OCI-M2 (cell line): ENCODE measurements at regions not wholly inside any gene's neighbourhood (a gene's known extent, or its start where the extent isn't known, plus 50 kb on each side); places are given as distances from the start of the nearest gene placed in this dataset.
"Not testable (repeated sequence)": the region's sequence is repeated elsewhere in the genome, so short reads cannot be mapped to it uniquely, and the experiment has no call there.

Source experiments
- DNase-seq: peaks from one replicate; lab custom pipeline; 2025; ENCODE audit not compliant: unreplicated experiment; lab: John Stamatoyannopoulos, UW

DNA sequence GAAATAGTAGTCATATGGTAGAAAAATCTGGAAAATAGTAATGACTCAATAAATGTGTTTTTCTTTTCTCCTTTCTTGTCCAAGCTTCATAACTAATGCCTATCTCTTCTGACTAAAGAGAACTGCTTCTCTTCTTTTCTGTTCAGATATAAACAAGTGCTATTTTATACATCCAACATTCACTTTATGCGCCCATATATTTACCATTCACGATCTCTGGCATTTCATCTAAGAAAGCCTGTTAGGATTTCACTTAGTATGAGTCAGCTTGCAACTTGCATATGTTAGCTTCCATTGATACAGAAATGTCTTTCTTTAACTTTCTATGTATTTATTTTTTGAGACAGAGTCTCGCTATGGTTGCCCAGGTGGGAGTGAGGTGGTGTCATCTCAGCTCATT is 224.9 kb downstream of the VAPA start:
- DNase-seq, result no peak

DNA sequence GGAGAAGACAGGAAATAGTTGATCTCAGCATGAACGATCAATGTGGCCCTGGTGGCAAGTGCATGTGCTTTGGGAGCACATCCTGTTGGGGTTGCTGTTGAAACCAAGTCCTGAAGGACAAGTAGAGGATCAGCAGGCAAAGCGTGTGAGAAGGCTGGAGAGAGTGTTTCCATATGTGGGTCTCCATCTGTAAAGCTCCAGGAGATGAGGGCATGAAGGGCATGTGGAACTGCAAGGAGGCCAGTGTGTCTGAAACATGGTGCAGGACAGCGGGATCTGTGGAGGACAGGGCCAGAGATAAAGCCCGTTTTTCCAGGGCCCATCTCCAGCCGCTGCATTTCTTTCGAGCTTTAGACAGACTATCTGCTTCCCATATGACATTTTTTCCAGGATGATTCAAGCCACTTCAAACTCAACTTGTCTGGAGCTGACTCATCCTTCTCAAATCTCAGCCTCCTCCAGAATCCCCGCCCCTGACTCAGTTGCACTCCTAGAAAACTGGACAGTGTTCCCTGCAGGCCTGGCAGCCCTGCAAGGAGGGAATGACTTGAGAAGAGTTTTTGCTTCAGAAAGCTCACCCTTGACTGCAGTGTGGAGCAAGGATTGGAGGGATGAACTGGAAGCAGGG is 226.1 kb downstream of the VAPA start:
- no peak for DNase-seq

DNA sequence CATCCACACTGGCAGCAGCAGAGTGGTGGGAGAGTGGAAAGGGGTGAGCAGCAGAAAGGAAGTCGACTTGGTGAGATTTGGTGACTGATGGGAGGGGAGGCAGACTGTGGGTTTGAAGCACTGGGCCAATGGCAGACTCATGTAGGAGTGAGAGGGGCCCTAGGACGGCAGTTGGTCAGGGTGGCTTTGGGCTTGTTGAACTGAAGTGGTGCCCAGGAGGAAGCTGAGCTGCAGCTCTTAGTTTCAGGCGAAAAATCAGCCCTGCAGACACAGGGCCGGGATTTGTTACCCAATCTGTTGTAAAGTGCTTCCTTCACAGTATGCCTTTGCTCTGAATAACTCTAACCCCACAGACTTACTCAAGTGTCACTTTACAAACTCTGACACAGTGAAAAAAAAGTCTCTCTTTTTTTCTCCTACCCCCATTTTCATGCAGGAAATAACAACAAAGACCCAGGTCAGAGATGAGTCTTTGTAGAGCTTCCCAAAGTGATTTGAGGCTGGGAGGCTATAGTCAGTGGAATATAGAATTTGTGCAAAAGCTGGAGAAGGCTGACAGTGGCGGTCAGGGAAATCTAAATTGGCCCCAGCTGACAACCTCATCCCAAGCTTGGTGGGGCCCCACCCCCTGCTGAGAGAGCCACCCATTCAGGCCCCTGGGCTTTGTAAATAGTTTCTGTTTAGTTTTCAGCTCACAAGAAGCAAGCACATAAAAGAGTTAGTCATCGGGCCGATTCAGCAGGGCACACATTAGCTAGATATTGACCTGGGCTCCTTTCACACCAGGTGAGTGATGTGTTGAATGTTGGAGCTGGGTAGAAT is 226.9 kb downstream of the VAPA start:
- DNase-seq, result no peak

DNA sequence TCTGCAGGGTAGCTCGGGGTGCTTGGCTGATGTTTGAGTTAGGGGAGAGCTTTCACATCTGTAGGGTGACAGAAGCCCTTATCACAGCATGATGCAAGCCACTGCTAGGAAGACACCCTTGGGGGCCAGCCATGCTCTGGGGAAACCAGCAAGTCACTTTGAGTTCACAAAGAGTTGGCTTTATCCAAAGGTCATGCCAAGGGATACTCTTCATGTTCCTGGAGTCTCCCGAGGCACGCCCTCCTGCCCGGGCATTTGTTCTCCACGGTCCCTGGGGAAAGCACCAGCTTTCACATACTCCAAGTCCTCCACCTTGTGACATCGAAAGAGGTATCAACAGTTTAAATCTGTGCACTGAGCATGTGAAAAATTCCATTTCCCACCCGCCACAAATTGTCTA is 227.7 kb downstream of the VAPA start:
- DNase-seq, result no peak

DNA sequence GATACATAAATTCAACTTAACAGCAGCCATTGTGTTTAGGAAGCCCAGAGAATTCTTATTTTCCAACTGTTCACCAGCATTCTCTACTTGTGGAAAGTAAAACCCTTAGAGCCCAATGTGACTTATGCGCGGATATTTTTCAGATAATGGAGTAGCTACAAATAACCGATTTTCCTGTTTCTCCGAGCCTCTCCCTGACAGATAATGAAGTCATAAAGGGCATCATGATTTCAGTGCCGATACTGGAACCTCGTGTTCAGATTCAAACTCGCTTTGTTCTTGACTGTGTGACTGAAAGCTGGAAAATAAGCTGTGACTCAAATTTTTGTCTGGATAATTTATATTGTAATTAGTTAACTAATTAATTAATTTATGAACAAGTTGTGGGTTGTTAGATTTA is 228.2 kb downstream of the VAPA start:
- no peak for DNase-seq

DNA sequence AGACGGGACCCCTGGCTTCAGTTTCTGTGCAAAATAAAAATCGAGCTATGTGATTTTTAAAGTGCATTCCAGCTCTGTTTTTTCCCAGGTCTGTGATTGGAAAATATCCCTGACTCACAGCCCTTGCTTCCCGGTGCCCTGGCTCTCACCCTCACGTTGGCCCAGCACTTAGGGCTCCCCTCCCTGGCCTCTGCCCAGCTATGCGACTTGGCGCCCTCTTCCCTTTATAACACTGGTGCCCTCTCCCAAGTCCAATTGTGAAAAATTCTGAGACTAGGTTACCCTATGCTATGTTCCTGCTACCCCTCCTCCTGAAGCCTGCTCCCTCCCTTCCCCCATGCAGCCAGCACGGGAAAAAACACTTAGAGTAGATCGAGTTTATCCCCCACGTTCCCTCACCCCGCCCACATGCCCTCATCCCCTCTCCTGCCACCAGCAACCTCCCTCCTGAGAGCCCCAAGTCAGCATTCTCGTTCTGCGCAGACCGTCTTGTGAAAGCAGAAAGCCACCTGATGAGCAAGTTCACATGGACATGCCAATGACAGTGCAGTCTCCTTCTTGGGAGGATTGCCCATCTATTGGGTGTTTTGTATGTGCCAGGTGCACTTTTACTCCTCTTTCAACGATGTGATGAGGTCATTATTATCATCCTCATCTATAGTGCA is 228.8 kb downstream of the VAPA start:
- DNase-seq, result no peak

DNA sequence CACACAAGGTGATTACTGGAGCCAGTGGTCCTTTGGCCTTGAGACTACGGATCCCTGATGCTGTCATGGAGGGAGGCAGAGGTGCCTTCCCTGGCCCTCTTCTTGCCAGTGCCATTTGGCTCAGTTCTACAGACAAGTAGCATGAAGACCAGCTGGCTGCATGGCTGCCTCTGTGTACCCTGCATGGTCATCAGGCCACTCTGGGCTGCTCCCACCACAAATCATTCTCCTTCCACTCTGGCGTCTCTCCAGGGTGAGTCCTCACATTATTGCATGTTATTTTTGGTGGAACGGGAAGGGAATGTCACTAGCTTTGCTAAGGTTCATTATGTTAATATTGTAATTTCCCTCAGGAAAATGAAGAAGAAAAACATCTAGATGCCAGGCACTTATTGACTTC is 229.8 kb downstream of the VAPA start:
- no peak for DNase-seq

DNA sequence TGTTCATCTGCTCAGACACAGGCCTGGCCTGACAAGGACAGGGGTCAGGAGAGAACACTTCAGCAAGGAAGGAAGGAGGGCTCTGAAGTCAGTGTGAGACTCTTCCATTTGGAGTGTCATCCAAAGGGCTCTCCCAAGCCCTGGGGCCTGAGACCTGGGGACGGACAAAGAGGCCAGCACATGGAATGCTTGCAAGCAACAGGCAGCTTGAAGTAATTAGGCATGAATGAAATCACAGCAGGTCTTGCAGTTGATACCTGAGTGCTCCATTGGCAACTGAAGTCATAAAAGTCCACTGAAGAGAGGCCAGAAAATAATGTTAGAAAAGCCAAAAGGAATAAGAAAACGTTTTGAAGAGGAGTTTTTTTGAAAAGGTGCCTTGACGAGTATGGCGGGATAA is 231.7 kb downstream of the VAPA start:
- no peak for DNase-seq

DNA sequence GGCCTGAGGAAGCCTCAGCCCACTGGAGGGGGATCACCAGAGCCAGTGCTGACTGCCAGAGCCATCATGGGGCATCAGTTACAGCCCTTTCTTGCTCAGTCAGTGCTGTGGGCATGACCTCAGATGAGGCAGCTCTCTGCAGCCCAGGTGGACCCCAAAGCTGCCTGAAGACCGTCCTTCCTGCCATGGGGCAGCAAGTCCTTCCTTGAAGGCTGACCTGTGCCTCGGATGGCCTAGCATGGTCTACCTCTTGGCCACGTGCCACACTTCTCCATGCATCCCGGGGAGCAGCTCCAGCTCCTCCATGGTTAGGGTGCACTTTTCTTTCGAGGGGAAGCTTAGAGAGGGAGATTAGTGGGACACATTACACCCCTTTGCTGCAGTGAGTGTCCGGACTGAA is 233.4 kb downstream of the VAPA start:
- no peak for DNase-seq

DNA sequence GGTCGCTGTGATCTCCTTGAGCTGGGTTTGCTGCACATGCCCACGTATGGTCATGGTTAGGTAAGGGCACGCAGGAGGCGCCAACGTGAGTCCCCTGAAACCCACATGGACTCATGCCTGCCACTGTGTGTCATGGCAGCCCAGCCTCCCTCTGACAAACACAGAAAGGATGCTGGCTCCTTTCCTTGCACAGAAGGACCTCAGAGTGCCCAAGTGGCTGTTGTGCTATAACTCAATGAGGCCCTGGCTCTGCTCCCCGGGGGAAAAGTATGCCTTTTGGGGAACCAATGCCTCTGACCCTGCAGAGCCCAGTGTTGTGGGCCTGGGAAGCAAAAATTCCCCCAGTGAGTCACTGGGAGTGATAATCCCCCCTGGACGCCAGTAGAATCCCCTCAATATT is 233.9 kb downstream of the VAPA start:
- DNase-seq, result no peak

DNA sequence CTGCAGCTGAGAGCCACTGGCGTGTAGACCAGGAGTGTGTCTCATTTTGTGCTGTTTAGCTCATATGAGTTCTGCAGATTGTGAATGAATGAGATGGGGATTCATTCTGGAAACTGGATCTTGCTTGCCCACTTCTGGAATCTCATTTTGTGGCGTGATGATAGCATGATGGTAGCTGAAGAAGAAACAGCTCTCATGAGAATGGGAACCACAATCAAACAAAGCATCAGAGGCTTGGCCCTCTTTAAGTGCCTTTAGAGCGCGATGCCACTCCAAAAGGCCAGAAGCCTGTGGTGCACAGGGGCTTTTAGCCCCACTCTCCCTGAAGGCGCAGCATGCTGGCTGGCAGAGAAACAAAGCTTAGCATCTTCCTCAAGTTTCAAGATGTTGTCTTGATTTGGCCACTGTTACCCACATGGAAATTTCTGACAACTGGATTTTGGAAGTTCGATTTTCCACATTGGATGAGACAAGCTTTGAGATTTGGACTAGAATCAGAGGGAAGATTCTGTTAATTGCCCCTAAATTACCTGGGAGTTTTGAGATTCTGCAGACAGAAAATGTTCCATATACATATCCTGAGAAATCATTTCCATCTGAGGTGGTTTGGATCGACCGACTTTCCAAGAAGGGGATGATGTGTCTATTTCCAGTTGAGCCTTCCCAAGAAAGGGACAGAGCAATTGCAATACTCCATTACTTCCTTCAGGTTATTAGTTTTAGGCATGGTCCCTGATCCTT is 234.5 kb downstream of the VAPA start:
- DNase-seq, result no peak

DNA sequence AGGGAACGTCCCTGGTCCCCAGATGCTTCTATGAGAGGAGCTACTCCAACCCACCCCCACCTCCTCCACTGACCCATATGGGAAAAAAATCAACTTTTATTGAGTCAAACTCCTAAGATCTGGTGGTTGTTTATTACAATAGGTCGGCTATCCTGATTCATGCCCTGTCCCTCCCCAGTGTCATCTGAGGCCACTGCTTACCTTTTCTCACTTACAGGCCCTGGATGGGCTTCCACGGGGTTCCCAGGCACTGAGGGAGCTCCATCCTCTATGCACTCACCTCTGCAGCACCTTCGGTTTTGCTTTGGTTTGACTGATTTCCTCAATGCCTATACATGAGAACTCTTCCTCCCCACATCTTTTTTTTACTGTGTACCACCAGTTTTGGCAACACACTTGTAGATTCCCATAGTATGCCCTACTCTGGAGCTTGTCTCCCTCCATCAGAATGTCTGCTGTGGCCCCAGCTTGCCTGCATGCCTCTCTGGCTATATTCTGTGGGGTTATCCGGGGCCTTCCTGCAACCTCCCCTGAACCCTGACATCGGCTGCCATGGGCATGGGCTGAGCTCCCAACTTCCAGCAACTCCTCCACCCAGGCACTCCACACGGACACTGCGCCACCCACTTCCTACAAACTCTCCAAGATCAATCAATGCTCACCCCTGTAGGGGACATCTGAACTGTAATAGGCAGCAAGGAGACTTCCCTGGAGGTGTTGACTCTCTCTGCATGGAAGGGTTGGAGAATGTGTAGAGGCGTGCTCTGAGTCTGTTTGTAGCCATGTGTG is 236.1 kb downstream of the VAPA start:
- DNase-seq, result no peak

DNA sequence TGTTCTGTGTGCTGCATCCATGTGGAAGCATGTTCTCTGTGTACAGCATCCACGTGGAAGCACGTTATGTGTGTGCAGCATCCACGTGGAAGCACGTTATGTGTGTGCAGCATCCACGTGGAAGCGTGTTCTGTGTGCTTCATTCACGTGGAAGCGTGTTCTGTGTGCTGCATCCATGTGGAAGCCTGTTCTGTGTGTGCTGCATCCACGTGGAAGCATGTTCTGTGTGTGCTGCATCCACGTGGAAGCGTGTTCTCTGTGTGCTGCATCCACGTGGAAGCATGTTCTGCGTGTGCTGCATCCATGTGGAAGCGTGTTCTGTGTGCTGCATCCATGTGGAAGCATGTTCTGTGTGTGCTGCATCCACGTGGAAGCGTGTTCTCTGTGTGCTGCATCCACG is 236.8 kb downstream of the VAPA start:
- DNase-seq, result not testable (repeated sequence)

DNA sequence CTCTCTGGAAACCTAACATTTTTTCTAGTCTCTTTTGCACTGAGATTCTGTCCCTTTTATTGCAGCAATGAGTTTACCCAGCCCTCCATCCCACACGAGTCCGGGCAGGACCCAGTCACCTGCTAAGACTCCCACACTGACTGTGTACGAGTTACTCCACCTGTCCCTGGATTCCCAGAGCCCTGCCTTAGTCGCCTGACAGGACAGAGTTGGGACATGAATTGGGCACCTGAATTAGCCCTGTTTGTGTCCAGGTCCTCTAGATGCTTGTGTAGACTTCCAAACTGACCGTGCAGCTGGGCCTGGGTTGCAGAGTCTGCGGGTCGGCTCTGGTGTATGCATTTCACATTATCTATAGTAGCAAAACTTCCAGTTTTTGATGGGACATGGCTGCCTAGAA is 238.7 kb downstream of the VAPA start:
- no peak for DNase-seq

DNA sequence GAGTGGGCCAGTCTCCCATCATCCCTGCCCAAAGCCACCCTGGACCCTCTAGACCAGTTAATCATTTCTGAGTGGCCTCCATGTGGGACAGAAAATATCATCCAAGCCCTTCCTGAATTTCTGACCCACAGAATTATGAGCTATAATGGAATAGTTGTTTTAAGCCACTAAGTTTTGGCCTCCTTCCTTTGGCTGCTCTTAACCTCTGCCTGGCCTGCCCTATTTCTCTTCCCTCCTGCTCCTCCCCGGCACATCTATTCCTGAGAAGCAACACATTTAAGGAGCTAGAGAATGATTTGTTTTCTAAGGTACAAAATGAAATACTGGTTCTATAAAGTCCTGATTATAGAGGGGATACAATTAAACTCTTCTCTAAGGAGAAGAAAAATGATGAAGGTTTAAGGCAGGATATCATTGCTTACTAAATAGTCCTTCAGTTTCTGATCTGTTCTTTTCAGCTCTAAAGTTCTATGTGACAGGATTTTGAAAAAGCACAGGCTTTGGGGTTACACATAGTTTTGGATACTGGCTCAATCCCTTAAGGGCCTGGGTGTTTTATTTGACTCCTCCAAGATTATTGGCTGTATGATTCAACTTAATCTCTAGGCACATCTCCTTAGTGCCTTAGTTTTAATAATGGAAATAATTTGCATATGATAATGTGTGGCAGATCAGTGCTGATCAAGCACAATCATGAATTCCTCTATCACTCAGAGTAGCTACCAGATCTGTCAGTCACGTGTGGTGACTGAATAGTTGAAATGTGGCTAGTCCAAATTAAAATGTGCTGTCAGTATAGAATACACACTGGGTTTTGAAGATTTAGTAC is 240.3 kb downstream of the VAPA start:
- no peak for DNase-seq

DNA sequence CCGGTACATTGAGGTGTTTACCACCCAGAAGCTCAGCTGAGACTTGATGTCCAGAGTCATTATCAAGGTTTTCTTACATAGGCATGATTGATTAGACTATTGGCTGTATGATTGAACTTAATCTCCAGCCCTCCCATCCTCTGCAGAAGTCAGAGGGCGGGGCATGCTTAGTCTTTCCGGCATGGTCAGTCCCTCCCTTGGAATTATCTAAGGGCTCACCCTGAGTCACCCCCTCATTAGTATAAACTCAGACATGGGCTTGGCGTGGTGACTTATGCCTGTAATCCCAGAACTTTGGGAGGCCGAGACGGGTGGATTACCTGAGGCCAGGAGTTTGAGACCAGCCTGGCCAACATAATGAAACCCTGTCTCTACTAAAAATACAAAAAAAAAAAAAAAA is 243.9 kb downstream of the VAPA start:
- no peak for DNase-seq

DNA sequence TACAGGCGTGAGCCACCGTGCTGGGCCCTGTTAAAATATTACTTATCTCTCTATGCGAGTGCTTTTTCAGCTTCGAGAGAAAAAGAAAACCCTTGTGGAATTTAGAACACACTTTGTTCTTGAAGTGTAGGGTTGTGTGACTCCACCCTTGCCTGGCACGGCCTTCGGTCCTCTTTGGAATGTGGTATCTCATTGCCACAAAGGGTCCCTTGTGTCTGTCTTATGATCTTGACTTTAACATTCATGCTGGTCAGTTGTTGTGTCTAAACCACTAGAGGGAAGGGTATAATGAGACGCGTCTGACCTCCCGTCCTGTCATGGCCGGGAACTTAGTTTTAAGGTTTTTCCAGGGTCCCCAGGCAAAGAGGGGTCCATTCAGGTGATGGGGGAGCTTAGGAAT is 246.4 kb downstream of the VAPA start:
- no peak for DNase-seq

DNA sequence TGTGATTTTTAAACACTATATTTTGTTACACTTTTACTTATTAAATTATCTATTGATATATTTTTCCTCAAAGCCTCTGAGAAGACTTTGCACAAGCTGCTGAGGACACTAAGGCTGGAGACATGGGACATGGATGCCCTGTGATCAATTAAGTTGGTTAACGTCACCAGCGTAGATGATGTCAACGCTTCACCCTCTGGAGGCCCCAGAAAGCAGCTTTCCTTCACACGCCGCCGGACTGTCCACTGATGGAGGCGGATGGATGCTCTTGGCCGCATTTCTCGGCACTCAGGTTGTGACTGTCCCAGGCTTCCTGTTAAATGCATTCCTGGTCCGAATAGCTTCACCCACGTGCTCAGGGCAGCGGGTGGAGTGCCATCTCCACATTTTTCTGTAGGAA is 247.5 kb downstream of the VAPA start:
- DNase-seq, result no peak

DNA sequence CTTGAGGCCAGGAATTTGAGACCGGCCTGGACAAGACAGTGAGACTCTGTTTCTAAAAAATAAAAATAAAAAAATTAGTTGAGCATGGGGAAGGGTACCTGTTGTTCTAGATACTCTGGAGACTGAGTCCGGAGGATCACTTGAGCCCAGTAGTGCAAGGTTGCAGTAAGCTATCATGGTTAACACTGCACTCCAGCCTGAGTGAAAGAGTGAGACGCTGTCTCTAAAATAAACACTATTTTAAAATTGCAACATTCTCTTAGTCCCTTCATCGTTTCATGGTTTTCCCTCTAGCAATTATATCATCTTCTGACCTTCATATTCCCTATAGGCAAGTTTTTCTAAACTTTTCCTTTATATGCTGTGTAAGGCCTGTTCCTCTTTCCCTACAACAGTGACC is 248.5 kb downstream of the VAPA start:
- DNase-seq, result no peak
